ENCODE measurements at regions not wholly inside any gene's neighbourhood (a gene's known extent, or its start where the extent isn't known, plus 50 kb on each side); places are given as distances from the start of the nearest gene placed in this dataset.

- Histone ChIP-seq H3K4me3 (ENCODE audit: low read length) (no peak overlapping the region), H2AFZ (ENCODE audit: low read depth, low read length) (no peak overlapping the region), H3K36me3 (ENCODE audit: insufficient read depth, low read length) (no peaks in the 10 kb centered on the region), H3K9me3 (ENCODE audit: low read length) (no peaks in the 10 kb centered on the region), H3K4me1 (ENCODE audit: insufficient read depth, low read length) (peaks cover 10% of the 10 kb centered on the region), H3K27me3 (ENCODE audit: insufficient read depth, low read length) (no peaks in the 10 kb centered on the region)
These were observed 652.8 kb upstream of the CELF2 start for GRCh38 chr10:10364902-10365301.

GRCh38 chr10:10365676-10366075 is 652.0 kb upstream of the CELF2 start:
- H2AFZ ChIP-seq (ENCODE audit: low read depth, low read length) = no peak overlapping the region
- no peak overlapping the region for H3K4me3 ChIP-seq (ENCODE audit: low read length)
- H3K4me1 ChIP-seq (ENCODE audit: insufficient read depth, low read length) = peaks cover 10% of the 10 kb centered on the region
- H3K9me3 ChIP-seq (ENCODE audit: low read length) = no peaks in the 10 kb centered on the region
- no peaks in the 10 kb centered on the region for H3K27me3 ChIP-seq (ENCODE audit: insufficient read depth, low read length)
- no peaks in the 10 kb centered on the region for H3K36me3 ChIP-seq (ENCODE audit: insufficient read depth, low read length)

- Histone ChIP-seq H3K27me3 (ENCODE audit: insufficient read depth, low read length) (no peaks in the 10 kb centered on the region), H3K4me3 (ENCODE audit: low read length) (no peak overlapping the region), H3K9me3 (ENCODE audit: low read length) (no peaks in the 10 kb centered on the region), H3K36me3 (ENCODE audit: insufficient read depth, low read length) (no peaks in the 10 kb centered on the region), H3K4me1 (ENCODE audit: insufficient read depth, low read length) (peaks cover 1% of the 10 kb centered on the region), H2AFZ (ENCODE audit: low read depth, low read length) (no peak overlapping the region)
These were observed 650.8 kb upstream of the CELF2 start for GRCh38 chr10:10366836-10367235.

GRCh38 chr10:10367264-10367663 is 650.4 kb upstream of the CELF2 start:
- Histone ChIP-seq H3K4me1 (ENCODE audit: insufficient read depth, low read length) (no peaks in the 10 kb centered on the region), H2AFZ (ENCODE audit: low read depth, low read length) (no peak overlapping the region), H3K36me3 (ENCODE audit: insufficient read depth, low read length) (no peaks in the 10 kb centered on the region), H3K4me3 (ENCODE audit: low read length) (no peak overlapping the region), H3K27me3 (ENCODE audit: insufficient read depth, low read length) (no peaks in the 10 kb centered on the region), H3K9me3 (ENCODE audit: low read length) (no peaks in the 10 kb centered on the region)

- H3K4me3 ChIP-seq (ENCODE audit: low read length) = no peak overlapping the region
- no peaks in the 10 kb centered on the region for H3K9me3 ChIP-seq (ENCODE audit: low read length)
- H2AFZ ChIP-seq (ENCODE audit: low read depth, low read length) = no peak overlapping the region
- H3K4me1 ChIP-seq (ENCODE audit: insufficient read depth, low read length) = no peaks in the 10 kb centered on the region
- H3K36me3 ChIP-seq (ENCODE audit: insufficient read depth, low read length) = no peaks in the 10 kb centered on the region
- H3K27me3 ChIP-seq (ENCODE audit: insufficient read depth, low read length) = no peaks in the 10 kb centered on the region
These were observed 648.6 kb upstream of the CELF2 start for GRCh38 chr10:10368951-10369576.

GRCh38 chr10:10385831-10386230 is 631.8 kb upstream of the CELF2 start:
- Histone ChIP-seq H2AFZ (ENCODE audit: low read depth, low read length) (no peak overlapping the region), H3K4me3 (ENCODE audit: low read length) (no peak overlapping the region), H3K4me1 (ENCODE audit: insufficient read depth, low read length) (no peaks in the 10 kb centered on the region), H3K27me3 (ENCODE audit: insufficient read depth, low read length) (no peaks in the 10 kb centered on the region), H3K36me3 (ENCODE audit: insufficient read depth, low read length) (no peaks in the 10 kb centered on the region), H3K9me3 (ENCODE audit: low read length) (no peaks in the 10 kb centered on the region)

GRCh38 chr10:10389182-10389581 is 628.5 kb upstream of the CELF2 start:
- Histone ChIP-seq H3K4me1 (ENCODE audit: insufficient read depth, low read length) (no peaks in the 10 kb centered on the region), H3K36me3 (ENCODE audit: insufficient read depth, low read length) (no peaks in the 10 kb centered on the region), H3K27me3 (ENCODE audit: insufficient read depth, low read length) (no peaks in the 10 kb centered on the region), H3K9me3 (ENCODE audit: low read length) (no peaks in the 10 kb centered on the region), H2AFZ (ENCODE audit: low read depth, low read length) (no peak overlapping the region), H3K4me3 (ENCODE audit: low read length) (no peak overlapping the region)

GRCh38 chr10:10392511-10392910 is 625.2 kb upstream of the CELF2 start:
- H3K4me1 ChIP-seq (ENCODE audit: insufficient read depth, low read length) = no peaks in the 10 kb centered on the region
- no peaks in the 10 kb centered on the region for H3K36me3 ChIP-seq (ENCODE audit: insufficient read depth, low read length)
- no peaks in the 10 kb centered on the region for H3K27me3 ChIP-seq (ENCODE audit: insufficient read depth, low read length)
- no peak overlapping the region for H2AFZ ChIP-seq (ENCODE audit: low read depth, low read length)
- no peaks in the 10 kb centered on the region for H3K9me3 ChIP-seq (ENCODE audit: low read length)
- H3K4me3 ChIP-seq (ENCODE audit: low read length) = no peak overlapping the region

- Histone ChIP-seq H3K27me3 (ENCODE audit: insufficient read depth, low read length) (no peaks in the 10 kb centered on the region), H3K4me1 (ENCODE audit: insufficient read depth, low read length) (no peaks in the 10 kb centered on the region), H3K9me3 (ENCODE audit: low read length) (no peaks in the 10 kb centered on the region), H2AFZ (ENCODE audit: low read depth, low read length) (no peak overlapping the region), H3K4me3 (ENCODE audit: low read length) (no peak overlapping the region), H3K36me3 (ENCODE audit: insufficient read depth, low read length) (no peaks in the 10 kb centered on the region)
These were observed 622.6 kb upstream of the CELF2 start for GRCh38 chr10:10394933-10395658.

GRCh38 chr10:10396601-10397000 is 621.1 kb upstream of the CELF2 start:
- no peaks in the 10 kb centered on the region for H3K4me1 ChIP-seq (ENCODE audit: insufficient read depth, low read length)
- H2AFZ ChIP-seq (ENCODE audit: low read depth, low read length) = no peak overlapping the region
- no peak overlapping the region for H3K4me3 ChIP-seq (ENCODE audit: low read length)
- no peaks in the 10 kb centered on the region for H3K36me3 ChIP-seq (ENCODE audit: insufficient read depth, low read length)
- H3K27me3 ChIP-seq (ENCODE audit: insufficient read depth, low read length) = no peaks in the 10 kb centered on the region
- H3K9me3 ChIP-seq (ENCODE audit: low read length) = no peaks in the 10 kb centered on the region

- Histone ChIP-seq H3K27me3 (ENCODE audit: insufficient read depth, low read length) (no peaks in the 10 kb centered on the region), H3K4me3 (ENCODE audit: low read length) (no peak overlapping the region), H3K9me3 (ENCODE audit: low read length) (no peaks in the 10 kb centered on the region), H3K4me1 (ENCODE audit: insufficient read depth, low read length) (no peaks in the 10 kb centered on the region), H2AFZ (ENCODE audit: low read depth, low read length) (no peak overlapping the region), H3K36me3 (ENCODE audit: insufficient read depth, low read length) (no peaks in the 10 kb centered on the region)
These were observed 619.8 kb upstream of the CELF2 start for GRCh38 chr10:10397906-10398305.

- Histone ChIP-seq H3K4me1 (ENCODE audit: insufficient read depth, low read length) (no peaks in the 10 kb centered on the region), H3K9me3 (ENCODE audit: low read length) (no peaks in the 10 kb centered on the region), H2AFZ (ENCODE audit: low read depth, low read length) (no peak overlapping the region), H3K27me3 (ENCODE audit: insufficient read depth, low read length) (no peaks in the 10 kb centered on the region), H3K4me3 (ENCODE audit: low read length) (no peak overlapping the region), H3K36me3 (ENCODE audit: insufficient read depth, low read length) (no peaks in the 10 kb centered on the region)
These were observed 613.9 kb upstream of the CELF2 start for GRCh38 chr10:10403762-10404161.

- Histone ChIP-seq H2AFZ (ENCODE audit: low read depth, low read length) (no peak overlapping the region), H3K9me3 (ENCODE audit: low read length) (no peaks in the 10 kb centered on the region), H3K27me3 (ENCODE audit: insufficient read depth, low read length) (no peaks in the 10 kb centered on the region), H3K4me1 (ENCODE audit: insufficient read depth, low read length) (peaks cover 6% of the 10 kb centered on the region), H3K4me3 (ENCODE audit: low read length) (no peak overlapping the region), H3K36me3 (ENCODE audit: insufficient read depth, low read length) (no peaks in the 10 kb centered on the region)
These were observed 600.0 kb upstream of the CELF2 start for GRCh38 chr10:10417671-10418070.

- Histone ChIP-seq H3K4me1 (ENCODE audit: insufficient read depth, low read length) (peaks cover 6% of the 10 kb centered on the region), H3K27me3 (ENCODE audit: insufficient read depth, low read length) (no peaks in the 10 kb centered on the region), H3K9me3 (ENCODE audit: low read length) (no peaks in the 10 kb centered on the region), H2AFZ (ENCODE audit: low read depth, low read length) (peak overlapping the region; percentile 60), H3K4me3 (ENCODE audit: low read length) (no peak overlapping the region), H3K36me3 (ENCODE audit: insufficient read depth, low read length) (no peaks in the 10 kb centered on the region)
These were observed 599.3 kb upstream of the CELF2 start for GRCh38 chr10:10418387-10418786.

All from neuron (in vitro differentiated cells).